ENCODE measurements at regions not wholly inside any gene's neighbourhood (a gene's known extent, or its start where the extent isn't known, plus 50 kb on each side); places are given as distances from the start of the nearest gene placed in this dataset.
"Not testable (repeated sequence)": the region's sequence is repeated elsewhere in the genome, so short reads cannot be mapped to it uniquely, and the experiment has no call there.

DNA sequence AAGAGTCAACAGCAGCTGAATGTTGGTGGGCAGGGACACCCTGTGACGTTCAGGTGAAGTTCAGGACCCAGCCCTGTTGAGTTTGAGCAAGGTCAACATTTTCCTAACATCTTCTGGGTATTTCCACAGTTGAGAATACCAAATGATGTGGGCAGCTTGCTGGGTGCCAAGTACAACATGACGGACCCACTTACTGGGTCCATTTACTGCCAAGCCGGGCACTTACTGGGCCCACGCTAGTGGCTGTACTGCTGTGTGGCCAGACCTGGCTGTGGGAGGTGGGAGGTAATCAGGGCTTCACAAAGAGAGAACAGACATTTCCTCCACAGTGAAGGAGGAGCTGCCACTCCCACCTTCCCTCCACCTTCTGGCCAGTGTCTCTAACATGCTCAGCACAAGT lies 99.2 kb downstream of the PSMG1 start:
- FAIRE-seq (no peak), DNase-seq (ENCODE audit: insufficient read length, low spot score) (no peak)

DNA sequence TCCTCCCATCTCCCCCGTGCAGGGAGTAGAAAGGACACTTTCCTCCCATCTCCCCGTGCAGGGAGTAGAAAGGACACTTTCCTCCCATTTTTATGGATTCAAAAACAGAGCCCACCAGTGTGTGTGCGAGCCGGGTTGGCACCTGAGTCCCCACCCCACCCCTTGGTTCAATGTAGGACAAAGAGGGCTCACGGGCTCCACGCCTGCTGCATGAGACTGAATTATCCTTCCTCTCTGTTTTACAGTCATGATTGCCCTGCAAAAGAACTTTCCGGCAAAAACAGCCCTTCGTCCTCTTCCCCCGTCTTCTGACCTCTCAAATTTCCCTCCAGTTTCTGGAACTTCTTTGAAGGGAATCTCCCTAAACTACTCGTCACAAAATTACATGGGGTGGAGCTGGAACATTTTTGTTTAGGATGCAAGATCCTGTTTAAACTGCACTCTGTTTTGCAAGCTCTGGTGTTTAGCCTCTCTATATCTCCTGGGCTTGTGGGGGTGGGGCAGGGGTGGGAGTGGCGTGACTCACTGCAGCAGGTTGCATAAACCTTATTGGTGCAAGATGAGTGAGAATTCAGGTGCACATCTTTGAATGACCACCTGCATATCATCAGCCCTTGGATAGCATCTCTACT lies 99.8 kb downstream of the PSMG1 start:
- DNase-seq (ENCODE audit: insufficient read length, low spot score) = no peak

DNA sequence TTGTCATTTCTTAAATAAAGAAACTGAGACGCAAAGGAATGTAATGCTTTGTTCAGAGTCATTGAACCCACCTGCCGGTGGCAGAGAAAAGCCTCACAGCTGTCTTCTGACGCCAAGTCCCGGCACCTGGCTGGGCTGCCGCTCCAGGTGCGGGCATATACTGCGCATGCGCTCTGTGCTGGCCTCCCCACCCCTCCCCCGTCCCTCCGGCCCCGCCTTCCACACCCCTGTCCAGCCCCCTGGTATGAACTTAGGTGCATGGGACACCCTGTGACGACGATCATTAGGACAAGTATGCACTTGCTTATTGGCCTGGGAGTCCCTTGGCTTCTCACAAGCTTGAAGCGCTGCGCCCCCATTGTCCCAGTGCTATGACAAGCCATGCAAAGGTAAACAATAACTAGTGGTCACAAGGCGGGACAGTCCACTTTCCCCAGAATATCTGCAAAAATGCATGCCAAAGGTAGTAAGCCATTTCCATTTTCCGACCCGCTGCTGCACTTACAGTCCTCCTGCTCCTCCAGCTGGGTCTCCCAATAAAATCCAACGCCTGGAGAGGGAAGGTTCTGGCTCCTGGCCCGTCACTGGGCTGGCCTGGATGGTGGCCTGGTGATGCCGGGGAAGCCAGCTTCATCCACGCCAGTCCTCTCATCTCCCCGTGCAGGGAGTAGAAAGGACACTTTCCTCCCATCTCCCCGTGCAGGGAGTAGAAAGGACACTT lies 100.4 kb downstream of the PSMG1 start:
- FAIRE-seq (no peak), DNase-seq (ENCODE audit: insufficient read length, low spot score) (no peak)

More for the DNA sequence above, 99.8 kb downstream of the PSMG1 start:
- FAIRE-seq = no peak

DNA sequence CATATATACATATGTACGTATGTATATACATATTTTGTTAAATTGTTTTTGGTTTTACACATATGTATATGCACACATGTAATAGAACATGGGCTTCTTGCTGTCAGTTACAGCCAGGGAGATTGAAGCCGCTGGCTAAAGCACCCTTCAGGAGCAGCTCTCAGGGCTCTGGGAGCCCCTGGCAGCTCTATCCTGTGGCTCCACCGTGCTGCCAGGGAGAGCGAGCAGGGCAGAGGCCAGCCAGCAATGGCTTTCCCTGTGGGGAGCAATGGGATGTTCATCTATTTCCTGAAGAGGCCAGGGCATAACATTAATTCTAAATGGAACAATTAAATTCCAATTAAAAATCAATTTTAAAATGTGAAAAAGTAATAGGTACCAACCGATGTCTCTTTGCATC lies 102.9 kb downstream of the PSMG1 start:
- DNase-seq (ENCODE audit: insufficient read length, low spot score) = no peak
- no peak for FAIRE-seq

DNA sequence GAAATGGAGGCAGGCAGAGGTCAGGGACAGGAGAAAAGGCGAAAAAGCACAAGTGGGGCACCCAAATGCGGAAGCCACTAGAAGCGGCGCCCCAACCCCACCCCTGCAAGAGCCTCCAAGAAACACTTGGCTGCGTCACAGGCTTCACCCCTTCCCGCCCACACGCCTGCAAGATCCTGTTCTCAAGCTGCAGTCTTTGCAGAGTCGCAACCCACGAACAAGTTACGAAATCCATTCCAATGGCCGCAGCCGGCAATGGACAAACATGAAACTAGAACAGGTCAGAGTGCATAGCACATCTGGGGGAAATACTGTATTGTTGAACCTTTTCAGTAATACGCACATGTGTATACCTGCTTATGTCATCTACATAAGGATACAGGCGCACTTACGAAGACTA lies 103.6 kb downstream of the PSMG1 start:
- DNase-seq (ENCODE audit: insufficient read length, low spot score) (no peak), FAIRE-seq (no peak)

DNA sequence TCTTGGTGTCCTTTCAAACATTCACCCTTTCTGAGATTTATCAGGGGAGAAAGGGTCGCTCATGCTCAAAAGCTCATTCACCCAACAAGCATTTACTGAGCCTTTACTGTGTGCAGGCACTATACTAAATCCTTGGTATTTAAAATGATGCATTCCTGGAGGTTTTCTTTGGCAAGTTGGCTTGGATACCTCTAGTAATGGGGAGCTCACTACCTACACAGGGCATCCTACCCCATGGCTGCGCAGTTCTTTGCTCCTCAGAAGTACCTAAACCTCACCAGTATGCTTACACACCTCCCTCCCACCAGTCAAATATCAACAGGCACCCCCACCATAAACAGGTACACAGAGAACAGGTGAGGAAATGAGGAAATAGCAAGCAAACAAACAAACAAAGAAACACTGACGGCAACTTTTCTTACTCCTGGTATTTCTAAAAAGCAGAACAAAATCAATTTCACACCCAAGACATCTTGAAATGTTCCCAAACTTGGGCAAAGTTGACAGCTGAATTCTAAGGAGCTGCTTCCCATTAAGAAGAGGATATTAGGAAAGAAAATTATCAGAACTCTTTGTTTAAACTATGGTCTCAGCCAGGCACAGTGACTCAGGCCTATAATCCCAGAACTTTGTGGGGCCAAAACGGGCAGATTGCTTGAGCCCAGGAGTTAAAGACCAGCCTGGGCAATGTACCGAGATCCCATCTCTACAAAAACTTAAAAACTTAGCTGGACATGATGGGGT lies 104.8 kb downstream of the PSMG1 start:
- no peak for FAIRE-seq
- no peak for DNase-seq (ENCODE audit: insufficient read length, low spot score)

DNA sequence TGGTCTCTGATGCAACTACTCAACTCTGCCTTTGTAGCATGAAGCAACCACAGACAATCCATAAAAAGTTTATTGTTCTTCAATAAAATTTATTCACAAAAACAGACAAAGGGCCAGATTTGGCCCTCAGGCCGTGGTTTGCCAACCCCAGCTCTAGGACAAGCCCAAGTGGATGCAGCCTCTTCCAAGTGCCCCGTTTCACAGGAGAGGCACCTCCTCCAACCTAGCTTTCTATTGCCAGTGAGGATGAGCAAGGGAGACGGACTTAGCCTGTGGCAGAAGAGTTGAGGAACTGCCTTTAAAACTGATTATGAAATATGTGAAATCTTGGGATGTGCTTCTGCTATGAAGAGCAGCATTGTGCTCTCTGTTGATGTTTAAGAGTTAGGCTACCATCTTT lies 105.4 kb downstream of the PSMG1 start:
- DNase-seq (ENCODE audit: insufficient read length, low spot score) (no peak), FAIRE-seq (no peak)

DNA sequence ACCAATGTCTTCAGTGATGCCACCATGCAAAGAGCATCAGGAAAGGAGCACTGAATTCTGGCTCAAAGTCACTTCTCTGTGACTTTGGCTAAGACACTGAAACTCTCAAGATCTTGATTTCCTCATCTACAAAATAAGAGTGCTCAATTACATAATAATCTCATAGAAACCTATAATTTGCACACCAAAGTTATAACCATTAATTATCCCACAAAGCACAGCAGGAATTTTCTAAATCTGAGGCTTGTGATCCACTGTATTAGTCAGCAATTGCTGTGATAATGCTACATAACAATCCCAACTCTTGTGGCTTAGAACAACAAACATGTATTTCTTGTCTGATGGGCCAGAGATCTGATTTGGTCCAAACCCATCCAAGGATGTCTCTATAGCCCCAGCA lies 108.7 kb downstream of the PSMG1 start:
- DNase-seq (ENCODE audit: insufficient read length, low spot score) (no peak), FAIRE-seq (no peak)

DNA sequence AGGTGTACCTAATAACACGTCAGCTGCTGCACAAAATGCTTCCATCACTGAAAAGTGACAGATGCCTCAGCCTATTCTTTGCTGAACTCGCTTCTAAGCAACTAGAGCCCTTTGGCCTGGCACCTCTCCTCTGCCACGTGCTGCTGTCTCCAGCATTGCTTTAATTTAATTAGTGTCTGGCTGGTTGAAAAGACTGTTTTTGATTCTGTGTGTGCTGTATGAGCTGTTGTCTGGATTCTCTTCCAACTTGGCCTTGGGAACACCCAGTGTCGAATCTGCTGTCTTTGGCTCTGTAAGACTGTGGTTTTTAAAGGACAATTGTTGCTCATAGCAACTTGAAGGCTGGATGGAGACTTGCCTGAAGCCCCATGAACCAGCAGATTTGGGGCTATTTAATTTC lies 109.5 kb downstream of the PSMG1 start:
- FAIRE-seq (no peak), DNase-seq (ENCODE audit: insufficient read length, low spot score) (no peak)

DNA sequence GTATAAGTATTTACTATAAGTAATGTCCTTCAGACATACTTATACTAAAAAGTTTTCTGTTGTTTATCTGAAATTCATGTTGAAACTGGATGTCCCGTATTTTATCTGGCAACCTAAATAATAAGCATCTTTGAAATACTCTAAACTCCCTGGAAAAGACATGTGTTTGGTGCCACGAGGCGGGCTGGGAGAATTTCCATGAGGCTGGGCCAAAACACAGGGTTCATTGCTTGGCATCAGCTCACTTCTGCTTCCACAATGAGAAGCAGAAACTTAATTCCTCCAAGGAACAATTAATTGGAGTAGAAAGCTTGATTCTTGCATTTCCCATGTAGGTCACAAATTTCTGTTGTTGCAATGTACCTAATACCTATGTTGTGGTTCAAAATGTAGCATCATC lies 110.2 kb downstream of the PSMG1 start:
- FAIRE-seq = no peak
- no peak for DNase-seq (ENCODE audit: insufficient read length, low spot score)

DNA sequence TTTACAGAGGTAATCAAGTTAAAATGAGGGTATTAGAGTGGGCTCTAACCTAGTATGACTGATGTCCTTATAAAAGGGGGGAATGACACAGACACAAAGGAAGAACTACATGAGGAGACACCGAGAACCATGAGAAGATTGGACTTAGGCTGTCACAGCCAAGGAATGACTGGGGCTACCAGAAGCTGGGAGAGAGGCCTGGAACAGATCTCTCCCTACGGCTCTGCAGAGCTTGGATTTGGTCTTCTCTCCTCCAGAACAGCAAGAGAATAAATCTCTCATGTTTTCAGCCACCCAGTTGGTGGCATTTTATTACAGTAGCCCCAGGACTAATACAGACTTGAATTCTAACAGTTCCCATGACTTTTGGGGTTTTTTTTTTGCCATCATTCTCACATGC lies 110.8 kb downstream of the PSMG1 start:
- no peak for FAIRE-seq
- DNase-seq (ENCODE audit: insufficient read length, low spot score) = no peak

DNA sequence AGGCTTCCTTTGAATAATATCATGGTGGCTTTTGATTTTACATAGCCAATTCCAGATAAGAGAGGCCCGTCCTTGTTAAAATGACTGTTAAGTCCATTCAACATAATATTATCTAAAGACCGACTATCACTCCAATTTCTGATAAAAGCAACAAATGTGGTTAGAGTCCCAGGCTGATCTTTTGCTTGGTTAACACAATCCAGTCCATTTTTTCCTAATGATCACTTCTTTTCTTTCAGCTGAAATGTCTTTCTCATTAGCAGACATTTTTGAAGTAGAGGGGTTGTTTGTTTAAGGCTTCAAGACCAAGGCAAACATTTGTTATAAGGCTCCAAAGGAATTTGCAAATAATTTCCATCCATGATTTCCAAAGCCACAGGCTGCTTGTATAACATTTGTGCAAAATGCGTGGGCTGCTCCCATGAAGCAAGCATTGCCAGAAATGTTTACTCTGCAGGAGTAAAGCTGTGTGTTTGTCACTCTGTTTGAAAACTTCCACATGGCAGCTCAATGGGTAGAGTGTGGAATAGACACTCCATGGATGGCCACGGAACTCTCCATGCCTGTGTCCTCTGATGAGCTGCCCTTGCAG lies 111.5 kb downstream of the PSMG1 start:
- DNase-seq (ENCODE audit: insufficient read length, low spot score) = no peak
- no peak for FAIRE-seq

DNA sequence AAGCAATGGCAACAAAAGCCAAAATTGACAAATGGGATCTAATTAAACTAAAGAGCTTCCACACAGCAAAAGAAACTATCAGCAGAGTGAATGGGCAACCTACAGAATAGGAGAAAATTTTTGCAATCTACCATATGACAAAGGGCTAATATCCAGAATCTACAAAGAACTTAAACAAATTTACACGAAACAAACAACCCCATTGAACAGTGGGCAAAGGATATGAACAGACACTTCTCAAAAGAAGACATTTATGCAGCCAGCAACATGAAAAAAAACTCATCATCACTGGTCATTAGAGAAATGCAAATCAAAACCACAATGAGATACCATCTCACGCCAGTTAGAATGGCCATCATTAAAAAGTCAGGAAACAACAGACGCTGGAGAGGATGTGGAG lies 113.4 kb downstream of the PSMG1 start:
- DNase-seq (ENCODE audit: insufficient read length, low spot score); FAIRE-seq: not testable (repeated sequence)

DNA sequence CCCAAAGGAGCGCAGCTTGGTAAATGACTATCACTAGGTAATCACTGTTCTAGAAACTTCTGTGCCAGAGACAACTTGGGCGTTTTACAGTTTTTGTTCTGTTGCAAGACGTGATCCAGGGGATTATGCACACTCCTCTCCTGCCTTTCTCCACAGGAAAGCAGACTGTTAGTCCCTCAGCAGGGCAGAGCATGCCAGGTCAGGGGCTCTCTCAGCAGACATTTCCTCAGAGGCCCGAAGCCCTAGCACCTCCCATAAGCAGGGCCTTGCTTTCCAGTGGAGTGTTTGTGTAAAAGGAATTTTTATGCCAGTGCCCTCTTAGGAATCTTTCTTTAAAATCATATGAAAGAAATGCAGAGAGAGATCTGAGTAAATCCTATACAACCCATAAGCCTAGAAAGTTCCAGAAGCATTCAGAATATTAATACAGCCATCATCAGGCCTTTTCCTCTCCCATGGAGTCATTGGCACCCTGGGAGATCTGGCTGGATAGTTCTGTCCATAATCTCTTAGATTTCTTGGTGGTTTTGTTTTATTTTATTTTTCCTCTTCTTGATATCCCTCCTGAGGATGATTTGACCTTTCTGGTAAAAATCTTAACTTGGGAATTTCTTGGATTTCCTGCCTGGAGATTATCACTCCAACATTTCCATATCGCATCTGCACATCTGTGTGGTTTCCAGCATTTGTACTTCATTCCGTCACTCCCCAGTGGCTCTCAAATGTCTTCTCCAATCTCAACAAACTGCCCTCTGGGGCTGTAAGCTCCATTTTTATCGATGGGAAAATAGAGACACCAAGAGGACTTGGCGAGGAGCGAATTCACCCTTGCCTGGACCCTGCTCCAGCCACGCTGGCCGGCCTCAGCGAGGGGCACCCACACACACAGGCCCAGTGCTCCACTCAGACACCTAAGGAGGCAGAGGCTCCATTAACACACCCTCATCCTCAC lies 116.1 kb downstream of the PSMG1 start:
- DNase-seq (ENCODE audit: insufficient read length, low spot score) = no peak
- no peak for FAIRE-seq

DNA sequence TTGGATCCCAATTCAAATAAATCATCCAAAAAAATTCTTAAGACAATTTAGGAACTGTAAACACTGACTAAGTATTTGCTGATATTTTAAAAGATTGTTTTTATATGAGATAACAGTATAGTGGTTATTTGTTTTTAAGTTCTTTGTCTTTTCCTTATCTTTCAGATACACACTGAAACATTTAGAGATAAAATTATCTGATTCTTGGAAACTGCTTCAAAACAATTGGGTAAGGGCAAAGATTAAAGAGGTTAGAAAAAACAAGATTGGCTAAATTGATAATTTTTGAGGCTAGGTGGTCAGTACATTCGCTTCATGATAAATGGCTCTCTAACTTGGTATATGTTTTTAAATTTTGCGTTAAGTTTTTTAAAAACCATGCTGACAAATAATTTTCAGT lies 117.3 kb downstream of the PSMG1 start:
- no peak for DNase-seq (ENCODE audit: insufficient read length, low spot score)
- FAIRE-seq = no peak

DNA sequence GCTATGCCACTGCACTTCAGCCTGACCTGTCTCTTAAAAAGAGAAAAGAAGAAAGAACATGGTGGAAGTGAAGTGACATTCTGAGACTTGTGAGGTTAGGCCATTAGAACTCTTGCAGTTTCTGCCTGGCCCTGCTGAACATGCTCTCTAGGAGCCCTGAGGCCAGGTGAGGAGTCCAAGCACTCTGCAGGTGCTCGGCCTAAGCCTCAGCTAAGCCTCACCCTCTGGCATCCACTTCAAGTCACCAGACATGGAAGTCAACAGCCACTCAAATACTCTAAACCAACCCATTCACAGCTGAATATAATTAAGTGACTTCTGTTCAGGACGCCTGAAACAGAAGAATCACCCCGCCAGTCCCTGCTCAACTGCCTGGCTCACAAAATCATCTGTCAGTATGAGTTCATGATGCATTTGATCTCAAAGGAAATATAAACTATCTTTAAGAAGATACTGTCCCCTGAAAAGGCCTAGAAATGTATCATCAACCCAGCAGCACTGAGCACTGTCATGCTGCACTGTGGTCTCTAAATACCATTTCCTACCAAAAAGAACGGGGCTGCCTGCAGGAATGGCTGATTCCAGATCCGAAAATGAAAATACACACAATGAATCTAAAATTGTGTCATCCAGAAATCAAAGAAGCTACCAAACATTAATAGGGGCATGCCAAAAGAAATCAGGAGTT lies 118.8 kb downstream of the PSMG1 start:
- FAIRE-seq (no peak), DNase-seq (ENCODE audit: insufficient read length, low spot score) (no peak)

DNA sequence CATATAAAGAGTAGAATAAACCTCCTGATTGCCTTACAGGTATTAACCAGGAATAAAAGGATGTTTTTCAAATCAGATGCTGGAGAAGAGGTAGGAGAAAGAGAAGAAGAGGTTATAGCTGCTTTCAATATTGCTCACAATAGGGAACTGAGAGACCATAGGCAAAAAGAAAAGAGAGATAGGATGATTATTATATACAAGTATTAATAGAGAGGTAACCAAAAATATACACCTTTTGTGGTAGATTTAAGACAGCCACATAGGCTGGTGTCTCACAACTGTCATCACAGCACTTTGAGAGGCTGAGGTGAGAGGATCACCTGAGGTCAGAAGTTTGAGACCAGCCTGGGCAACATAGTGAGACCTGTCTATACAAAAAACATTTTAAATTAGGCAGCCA lies 119.7 kb downstream of the PSMG1 start:
- FAIRE-seq = no peak

DNA sequence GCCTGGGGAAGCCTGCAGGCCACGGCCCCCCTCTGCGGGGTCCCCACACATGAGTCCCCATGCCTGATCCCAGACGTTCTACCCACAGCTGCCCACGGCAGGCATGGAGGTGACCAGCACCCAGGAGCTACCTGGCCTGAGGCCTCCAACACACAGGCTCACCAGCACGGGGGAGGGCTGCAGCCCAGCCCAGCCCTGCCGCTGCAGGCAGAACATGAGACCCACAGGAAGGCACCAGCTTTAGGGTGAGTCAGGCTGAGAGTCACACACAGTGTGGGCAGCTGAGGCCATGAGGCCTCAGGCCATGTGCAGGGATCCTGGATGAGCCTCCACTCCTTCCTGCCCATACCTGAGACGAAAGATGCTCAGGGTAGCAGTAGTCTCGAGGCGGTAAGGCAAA lies 121.1 kb downstream of the PSMG1 start:
- FAIRE-seq = no peak
- no peak for DNase-seq (ENCODE audit: insufficient read length, low spot score)

More for the DNA sequence above, 119.7 kb downstream of the PSMG1 start:
- no peak for DNase-seq (ENCODE audit: insufficient read length, low spot score)

DNA sequence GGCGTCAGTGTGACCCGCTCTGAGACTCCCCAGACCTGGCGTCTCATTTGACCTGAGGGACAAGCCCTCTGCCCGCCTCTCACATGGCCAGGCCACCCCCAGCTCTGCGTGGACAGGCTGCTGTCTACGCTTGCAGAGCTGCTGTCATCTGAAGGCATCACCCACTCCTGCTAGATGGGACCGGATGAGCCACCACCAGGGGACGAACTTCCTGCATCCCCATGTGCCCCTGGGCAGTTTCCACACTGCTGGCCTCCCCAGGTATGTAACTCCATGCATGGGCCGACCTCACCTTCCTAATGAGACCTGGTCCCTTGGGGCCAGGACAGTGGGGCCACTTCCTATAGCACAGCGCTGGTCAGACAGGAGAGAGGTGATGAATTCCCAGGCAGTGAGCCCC lies 121.5 kb downstream of the PSMG1 start:
- DNase-seq (ENCODE audit: insufficient read length, low spot score) (no peak), FAIRE-seq (no peak)
